A549 (cell line): ENCODE measurements at regions not wholly inside any gene's neighbourhood (a gene's known extent, or its start where the extent isn't known, plus 50 kb on each side); places are given as distances from the start of the nearest gene placed in this dataset.

Source experiments
- ATAC-seq, 2 experiments: fragments of 200-7000 bp in 1 of 2; fragments of >200 bp in 1 of 2; cut with Nextera tagmentation in 1 of 2; cut with Tn5 transposase in 1 of 2; 3 replicates each; pipeline versions ENCODE4 v1.8.0 to v1.9.1; 2018 to 2020; ENCODE audit warnings: mild to moderate bottlenecking in 1 of 2, moderate library complexity in 1 of 2
- CTCF ChIA-PET: fragments of 300-600 bp; sonication (Branson Sonifier 250); formaldehyde crosslinking; extraction: SDS; loops from one replicate; lab custom pipeline; 2021; ENCODE audit warnings: antibody characterized with exemption, inconsistent platforms; lab: Yijun Ruan, JAX
- POLR2A ChIA-PET: fragments of 350-600 bp; formaldehyde crosslinking; extraction: SDS; loops from one replicate; lab custom pipeline; 2021; ENCODE audit warnings: antibody characterized with exemption, inconsistent platforms; lab: Yijun Ruan, JAX
- DNase-seq, 2 experiments: peaks; one replicate each; pipeline versions ENCODE4 v3.0.0 to v3.0.0-alpha.2; 2011 to 2016; ENCODE audit warnings: low read depth in 1 of 2, low spot score in 1 of 2
- FAIRE-seq: peaks from 2 replicates; lab custom pipeline; 2011; peaks lifted over from hg19 to GRCh38; lab: Jason Lieb, UNC
- H3K27ac ChIP-seq, 2 experiments: fragments of >200 bp; sonication (Bioruptor Twin); formaldehyde crosslinking; 3 replicates each; pipeline ENCODE4 v1.5.1; 2016 to 2017
- H3K4me1 ChIP-seq: fragments of >200 bp; sonication (Bioruptor Twin); formaldehyde crosslinking; 3 replicates; pipeline ENCODE4 v1.6.1; 2016
- H3K4me2 ChIP-seq: fragments of >200 bp; sonication (Bioruptor Twin); formaldehyde crosslinking; 3 replicates; pipeline ENCODE4 v1.6.1; 2016
- H3K4me3 ChIP-seq: fragments of >200 bp; sonication (Bioruptor Twin); formaldehyde crosslinking; 3 replicates; pipeline ENCODE4 v1.5.1; 2016
- H3K9me3 ChIP-seq: fragments of >200 bp; sonication (Bioruptor Twin); formaldehyde crosslinking; 3 replicates; pipeline ENCODE4 v1.6.1; 2016
- ATOH8 ChIP-seq: fragments of 250-450 bp; sonication (Bioruptor Pico); IDR thresholded peaks from 2 replicates; pipeline ENCODE4 v1.5.0; 2020; ENCODE audit warnings: low read depth, mild to moderate bottlenecking, moderate library complexity
- BCL3 ChIP-seq: fragments of >200 bp; sonication (Bioruptor Twin); formaldehyde crosslinking; IDR thresholded peaks from 3 replicates; pipeline ENCODE4 v1.6.1; 2016
- CBX2 ChIP-seq: fragments of 200-600 bp; sonication (generic); IDR thresholded peaks from 2 replicates; pipeline ENCODE4 v1.6.1; 2016; ENCODE audit warnings: low read depth, mild to moderate bottlenecking, borderline replicate concordance
- CEBPB ChIP-seq, 2 experiments: fragments of >200 bp in 1 of 2; sonication (Bioruptor Twin) in 1 of 2; formaldehyde crosslinking in 1 of 2; IDR thresholded peaks; 2 replicates each; pipeline ENCODE4 v1.6.1; 2012 to 2016
- CHD2 ChIP-seq: fragments of 150-350 bp; IDR thresholded peaks from 2 replicates; pipeline ENCODE4 v1.6.1; 2014; ENCODE audit warnings: low read length; ENCODE audit not compliant: partially characterized antibody
- CHD4 ChIP-seq: fragments of 200-600 bp; sonication (generic); IDR thresholded peaks from 2 replicates; pipeline ENCODE4 v1.6.1; 2016; ENCODE audit warnings: antibody characterized with exemption, mild to moderate bottlenecking, borderline replicate concordance
- E2F6 ChIP-seq: IDR thresholded peaks from 2 replicates; pipeline ENCODE4 v1.6.1; 2012; ENCODE audit warnings: low read depth, borderline replicate concordance
- EHF ChIP-seq: fragments of 250-450 bp; sonication (Bioruptor Pico); IDR thresholded peaks from 2 replicates; pipeline ENCODE4 v1.5.0; 2020; ENCODE audit warnings: mild to moderate bottlenecking
- EP300 ChIP-seq, 2 experiments: fragments of >200 bp; sonication (Bioruptor Twin); formaldehyde crosslinking; IDR thresholded peaks; 2 replicates in 1 of 2; 3 replicates in 1 of 2; pipeline ENCODE4 v1.6.1; 2016 to 2017
- FOSB ChIP-seq: fragments of 250-450 bp; sonication (Bioruptor Pico); IDR thresholded peaks from 2 replicates; pipeline ENCODE4 v1.5.0; 2020; ENCODE audit warnings: mild to moderate bottlenecking, moderate library complexity
- FOSL2 ChIP-seq, 2 experiments: fragments of 450-650 bp in 1 of 2; fragments of >200 bp in 1 of 2; sonication (Bioruptor Twin) in 1 of 2; formaldehyde crosslinking; IDR thresholded peaks; 2 replicates each; pipeline versions ENCODE4 v1.5.0 to v1.6.1; 2016 to 2020; ENCODE audit warnings: mild to moderate bottlenecking in 1 of 2, moderate library complexity in 1 of 2
- FOXS1 ChIP-seq: fragments of 250-450 bp; sonication (Bioruptor Pico); IDR thresholded peaks from 2 replicates; pipeline ENCODE4 v1.5.0; 2020; ENCODE audit warnings: mild to moderate bottlenecking, moderate library complexity
- HDAC2 ChIP-seq: fragments of 200-600 bp; sonication (generic); IDR thresholded peaks from 2 replicates; pipeline ENCODE4 v1.6.1; 2016
- HES2 ChIP-seq: fragments of >200 bp; sonication (Bioruptor Twin); formaldehyde crosslinking; IDR thresholded peaks from 2 replicates; pipeline ENCODE4 v1.6.1; 2016
- HEYL ChIP-seq: fragments of 250-450 bp; sonication (Bioruptor Pico); IDR thresholded peaks from 2 replicates; pipeline ENCODE4 v1.8.0; 2021; ENCODE audit warnings: mild to moderate bottlenecking, moderate library complexity
- HMGXB4 ChIP-seq: fragments of 250-450 bp; sonication (Bioruptor Pico); IDR thresholded peaks from 2 replicates; pipeline ENCODE4 v1.5.0; 2021; ENCODE audit warnings: mild to moderate bottlenecking, moderate library complexity, borderline replicate concordance
- HOXB13 ChIP-seq: fragments of 250-450 bp; sonication (Bioruptor Pico); IDR thresholded peaks from 2 replicates; pipeline ENCODE4 v1.5.0; 2020; ENCODE audit warnings: low read depth, mild to moderate bottlenecking, moderate library complexity
- HOXB5 ChIP-seq: fragments of 250-450 bp; sonication (Bioruptor Pico); IDR thresholded peaks from 2 replicates; pipeline ENCODE4 v1.5.0; 2020; ENCODE audit warnings: mild to moderate bottlenecking, moderate library complexity
- JUN ChIP-seq, 2 experiments: fragments of >200 bp; sonication (Bioruptor Twin); formaldehyde crosslinking; IDR thresholded peaks; 2 replicates in 1 of 2; 3 replicates in 1 of 2; pipeline ENCODE4 v1.6.1; 2016 to 2017
- MAX ChIP-seq: IDR thresholded peaks from 2 replicates; pipeline ENCODE4 v1.6.1; 2012
- MAZ ChIP-seq: fragments of 150-350 bp; IDR thresholded peaks from 2 replicates; pipeline ENCODE4 v1.6.1; 2014; ENCODE audit warnings: antibody characterized with exemption, low read depth, low read length, borderline replicate concordance
- MYC ChIP-seq: IDR thresholded peaks from 2 replicates; pipeline ENCODE4 v1.6.1; 2012; ENCODE audit warnings: mild to moderate bottlenecking, inconsistent platforms, low read length, improper control_type of control experiment, borderline replicate concordance
- NFE2L2 ChIP-seq: fragments of 150-350 bp; conservative IDR thresholded peaks from 2 replicates; pipeline ENCODE4 v1.6.1; 2014; ENCODE audit warnings: low read length
- NPAS2 ChIP-seq: fragments of 250-450 bp; sonication (Bioruptor Pico); IDR thresholded peaks from 2 replicates; pipeline ENCODE4 v1.8.0; 2022; ENCODE audit warnings: mild to moderate bottlenecking, moderate library complexity, borderline replicate concordance
- PBX3 ChIP-seq: IDR thresholded peaks from 2 replicates; pipeline ENCODE4 v1.6.1; 2012
- POLR2AphosphoS2 ChIP-seq: conservative IDR thresholded peaks from 2 replicates; pipeline ENCODE4 v1.6.1; 2012; ENCODE audit warnings: low read length, improper control_type of control experiment, inconsistent platforms
- RCOR1 ChIP-seq: fragments of 150-350 bp; IDR thresholded peaks from 2 replicates; pipeline ENCODE4 v1.6.1; 2014; ENCODE audit warnings: antibody characterized with exemption, low read length, low read depth
- TP53 ChIP-seq: fragments of 250-450 bp; sonication (Bioruptor Pico); IDR thresholded peaks from 2 replicates; pipeline ENCODE4 v1.5.0; 2021; ENCODE audit warnings: mild to moderate bottlenecking, moderate library complexity
- ZC3H11A ChIP-seq: fragments of 450-650 bp; IDR thresholded peaks from 2 replicates; pipeline ENCODE4 v1.6.1; 2014; ENCODE audit warnings: antibody characterized with exemption, mild to moderate bottlenecking
- WGBS: methylation state at CpG from one replicate; pipeline ENCODE4 v1.1.6; 2017; ENCODE audit errors: missing lambda C conversion rate; 5-methylcytosine and 5-hydroxymethylcytosine counted together

GRCh38 chr3:184637705-184638104 is 74.2 kb downstream of the MAGEF1 start:
- POLR2A ChIA-PET: no interaction called here
- H3K4me3 ChIP-seq: no peak overlapping the region
- TF ChIP-seq EP300 (IDR thresholded peaks at IDR 0.05) (no peak), HOXB5 (no peak), TP53 (CRISPR knock-in tag) (no peak), NFE2L2 (no peak), JUN (IDR thresholded peaks at IDR 0.05) (no peak), HOXB13 (no peak), ZC3H11A (no peak), FOSL2 (IDR thresholded peaks at IDR 0.05) (no peak), FOSL2 (CRISPR knock-in tag; IDR thresholded peaks at IDR 0.05) (no peak), CBX2 (no peak), ATOH8 (CRISPR knock-in tag) (no peak), MYC (no peak), HES2 (no peak), CHD4 (no peak), HEYL (no peak), CEBPB (IDR thresholded peaks at IDR 0.05) (no peak), POLR2AphosphoS2 (no peak), EHF (no peak), E2F6 (no peak), MAZ (no peak)
- TF ChIP-seq, all 56 proteins: peak for 0
- Histone ChIP-seq H3K4me2 (no peak overlapping the region), H3K9me3 (no peaks in the 10 kb centered on the region), H3K27ac (no peak overlapping the region), H3K4me1 (peaks cover 29% of the 10 kb centered on the region)
- WGBS: 88% methylated on average over 2 of the region's 2 CpGs
- CTCF ChIA-PET: no interaction called here
- DNase-seq (no peak), ATAC-seq (no peak), FAIRE-seq (no peak)

- ATAC-seq (no peak; a peak in 1 of 6 replicates), FAIRE-seq (no peak), DNase-seq (peak in 1 of 2 experiments; percentile 24)
- H3K4me1 ChIP-seq: peaks cover 29% of the 10 kb centered on the region
- H3K27ac ChIP-seq: no peak overlapping the region; a peak in 1 of 6 replicates
- ChIA-PET CTCF (no interaction called here), POLR2A (interaction anchor here (1.6 kb wide), 1 partner anchor 74 kb away, joined by 6 read pairs; no protein-coding TSS in a partner anchor)
- peak overlapping the region; percentile 29; the same call in 2 of the 3 replicates for H3K4me2 ChIP-seq
- no peak for TF ChIP-seq RCOR1
- no peak for TF ChIP-seq MAX
- no peak for TF ChIP-seq E2F6
- no peak for TF ChIP-seq EP300 (IDR thresholded peaks at IDR 0.05)
- TF ChIP-seq FOSB (CRISPR knock-in tag): no peak
- TF ChIP-seq HDAC2: no peak
- no peak for TF ChIP-seq ZC3H11A
- no peak for TF ChIP-seq PBX3
- TF ChIP-seq CEBPB (IDR thresholded peaks at IDR 0.05): no peak
- no peak for TF ChIP-seq HMGXB4 (CRISPR knock-in tag)
- TF ChIP-seq FOXS1: no peak
- TF ChIP-seq CHD2: no peak
- no peak for TF ChIP-seq ATOH8 (CRISPR knock-in tag)
- TF ChIP-seq NPAS2 (CRISPR knock-in tag): no peak
- no peak for TF ChIP-seq BCL3
- H3K9me3 ChIP-seq: no peaks in the 10 kb centered on the region
- H3K4me3 ChIP-seq: no peak overlapping the region
- WGBS: 60% methylated on average over 3 of the region's 3 CpGs
These were observed 75.0 kb downstream of the MAGEF1 start for GRCh38 chr3:184636741-184637316.
